ENCODE measurements at regions not wholly inside any gene's neighbourhood (a gene's known extent, or its start where the extent isn't known, plus 50 kb on each side); places are given as distances from the start of the nearest gene placed in this dataset.

GRCh38 chr9:32004431-32005076 is 379.9 kb upstream of the ACO1 start (continued):
- no peak for TF ChIP-seq BATF2 (CRISPR knock-in tag; IDR thresholded peaks at IDR 0.05)
- no peak for TF ChIP-seq NFE2L1 (CRISPR knock-in tag; IDR thresholded peaks at IDR 0.05; ENCODE audit: borderline replicate concordance)
- TF ChIP-seq ZNF101 (CRISPR knock-in tag; IDR thresholded peaks at IDR 0.05; ENCODE audit: borderline replicate concordance, low read depth) = no peak
- no peak for TF ChIP-seq ZNF17 (CRISPR knock-in tag; IDR thresholded peaks at IDR 0.05)
- TF ChIP-seq GABPA (IDR thresholded peaks at IDR 0.05; ENCODE audit: low read depth, low read length) = no peak
- no peak for TF ChIP-seq GABPA (CRISPR knock-in tag; IDR thresholded peaks at IDR 0.05; ENCODE audit: low read depth)
- no peak for TF ChIP-seq TMF1 (CRISPR knock-in tag; IDR thresholded peaks at IDR 0.05; ENCODE audit: low read depth)
- peak; percentile 36; the same call in 1 of the 2 replicates for TF ChIP-seq IRF2 (CRISPR knock-in tag; IDR thresholded peaks at IDR 0.05)
- no peak for TF ChIP-seq DRAP1 (CRISPR knock-in tag; IDR thresholded peaks at IDR 0.05)
- TF ChIP-seq ZNF512B (CRISPR knock-in tag; IDR thresholded peaks at IDR 0.05; ENCODE audit: borderline replicate concordance) = no peak
- TF ChIP-seq PITX1 (CRISPR knock-in tag; IDR thresholded peaks at IDR 0.05) = peak; percentile 37; the same call in 1 of the 2 replicates
- TF ChIP-seq NFYC (CRISPR knock-in tag; IDR thresholded peaks at IDR 0.05) = no peak
- no peak for TF ChIP-seq HMGA1 (CRISPR knock-in tag; conservative IDR thresholded peaks at IDR 0.05)
- no peak for TF ChIP-seq ZNF446 (CRISPR knock-in tag; IDR thresholded peaks at IDR 0.05)
- TF ChIP-seq ZGPAT (CRISPR knock-in tag; IDR thresholded peaks at IDR 0.05) = peak; percentile 62; the same call in 1 of the 2 replicates
- no peak for TF ChIP-seq ZNF878 (CRISPR knock-in tag; IDR thresholded peaks at IDR 0.05)
- TF ChIP-seq MLLT10 (CRISPR knock-in tag; IDR thresholded peaks at IDR 0.05) = no peak
- TF ChIP-seq ZNF207 (IDR thresholded peaks at IDR 0.05; ENCODE audit: borderline replicate concordance) = no peak
- no peak for TF ChIP-seq HNRNPH1 (optimal IDR thresholded peaks at IDR 0.05; ENCODE audit: low read depth, low read length)
- TF ChIP-seq ERF (CRISPR knock-in tag; IDR thresholded peaks at IDR 0.05) = no peak
- TF ChIP-seq NFE2L2 (IDR thresholded peaks at IDR 0.05; ENCODE audit: low read length) = no peak
- TF ChIP-seq MIER3 (CRISPR knock-in tag; IDR thresholded peaks at IDR 0.05; ENCODE audit: borderline replicate concordance) = peak; percentile 30; the same call in 1 of the 2 replicates
- TF ChIP-seq IKZF1 (IDR thresholded peaks at IDR 0.05) = no peak
- TF ChIP-seq POLR2AphosphoS5 (IDR thresholded peaks at IDR 0.05; ENCODE audit: low read depth, low read length) = no peak
- TF ChIP-seq E2F1 (CRISPR knock-in tag; IDR thresholded peaks at IDR 0.05) = no peak
- TF ChIP-seq ZNF180 (CRISPR knock-in tag; IDR thresholded peaks at IDR 0.05; ENCODE audit: borderline replicate concordance, low read depth) = no peak
- TF ChIP-seq RBM39 (IDR thresholded peaks at IDR 0.05; ENCODE audit: low read depth, low read length, poor library complexity, severe bottlenecking) = no peak
